KBM-7 (cell line): ENCODE measurements at regions not wholly inside any gene's neighbourhood (a gene's known extent, or its start where the extent isn't known, plus 50 kb on each side); places are given as distances from the start of the nearest gene placed in this dataset.
A peak's percentile ranks its signal among the peaks of the same experiment; 100 is the strongest.

ENCODE experiments used
- DNase-seq: peaks from one replicate; pipeline ENCODE4 v3.0.0-alpha.2; 2015
- in situ Hi-C: fragments of 300-500 bp; cut with MboI; formaldehyde crosslinking; loops from 2 replicates; pipeline ENCODE4 v1.14.3; 2020; ENCODE audit warnings: low sequenced_read_pairs, low pct_unique_long_range_greater_than_20kb, mixed read lengths

GRCh38 chr1:83626603-83627002, 372.3 kb downstream of the TTLL7 start:
- in situ Hi-C loops, result no loop called here
- DNase-seq, result no peak

- no peak for DNase-seq
- in situ Hi-C loops, result no loop called here
Measured at GRCh38 chr1:83625646-83626045, 373.3 kb downstream of the TTLL7 start.

GRCh38 chr1:83620016-83620415, 378.9 kb downstream of the TTLL7 start:
- no peak for DNase-seq
- in situ Hi-C loops, result no loop called here

- DNase-seq, result no peak
- in situ Hi-C loops, result no loop called here
Measured at GRCh38 chr1:83619170-83619896, 379.6 kb downstream of the TTLL7 start.

- DNase-seq, result no peak
- in situ Hi-C loops, result no loop called here
Measured at GRCh38 chr1:83617883-83618282, 381.0 kb downstream of the TTLL7 start.

GRCh38 chr1:83615370-83615769, 383.6 kb downstream of the TTLL7 start:
- DNase-seq, result no peak
- in situ Hi-C loops, result no loop called here

- no peak for DNase-seq
- in situ Hi-C loops, result no loop called here
Measured at GRCh38 chr1:83606416-83606955, 392.4 kb downstream of the TTLL7 start.

GRCh38 chr1:83596331-83596730, 402.6 kb downstream of the TTLL7 start:
- DNase-seq, result no peak
- in situ Hi-C loops, result no loop called here

- DNase-seq, result no peak
- in situ Hi-C loops, result no loop called here
Measured at GRCh38 chr1:83593073-83593472, 405.9 kb downstream of the TTLL7 start.

- in situ Hi-C loops, result no loop called here
Measured at GRCh38 chr1:83588140-83588539, 410.8 kb downstream of the TTLL7 start.

GRCh38 chr1:83583351-83584014, 415.4 kb downstream of the TTLL7 start:
- in situ Hi-C loops, result no loop called here
- no peak for DNase-seq

More at GRCh38 chr1:83588140-83588539, 410.8 kb downstream of the TTLL7 start:
- DNase-seq, result no peak

- in situ Hi-C loops, result no loop called here
- no peak for DNase-seq
Measured at GRCh38 chr1:83581747-83582146, 417.2 kb downstream of the TTLL7 start.

- DNase-seq, result no peak
- in situ Hi-C loops, result no loop called here
Measured at GRCh38 chr1:83574791-83575190, 424.1 kb downstream of the TTLL7 start.

GRCh38 chr1:83573776-83574175, 425.2 kb downstream of the TTLL7 start:
- in situ Hi-C loops, result no loop called here
- no peak for DNase-seq

- DNase-seq, result no peak
- in situ Hi-C loops, result no loop called here
Measured at GRCh38 chr1:83571536-83571935, 427.4 kb downstream of the TTLL7 start.

- DNase-seq, result no peak
- in situ Hi-C loops, result no loop called here
Measured at GRCh38 chr1:83561346-83561745, 437.6 kb downstream of the TTLL7 start.

GRCh38 chr1:83559129-83559840, 439.6 kb downstream of the TTLL7 start:
- in situ Hi-C loops, result no loop called here
- peak; percentile 36 for DNase-seq

- in situ Hi-C loops, result no loop called here
Measured at GRCh38 chr1:83555871-83556270, 443.1 kb downstream of the TTLL7 start.

GRCh38 chr1:83554174-83554573, 444.8 kb downstream of the TTLL7 start:
- in situ Hi-C loops, result no loop called here
- no peak for DNase-seq

More at GRCh38 chr1:83555871-83556270, 443.1 kb downstream of the TTLL7 start:
- no peak for DNase-seq

- in situ Hi-C loops, result no loop called here
- no peak for DNase-seq
Measured at GRCh38 chr1:83552820-83553219, 446.1 kb downstream of the TTLL7 start.
